Cardiac muscle cell (in vitro differentiated cells and primary cell): ENCODE measurements at regions not wholly inside any gene's neighbourhood (a gene's known extent, or its start where the extent isn't known, plus 50 kb on each side); places are given as distances from the start of the nearest gene placed in this dataset.
"Not testable (repeated sequence)": the region's sequence is repeated elsewhere in the genome, so short reads cannot be mapped to it uniquely, and the experiment has no call there.

Experiments
- DNase-seq, 2 donors: peaks; one replicate each; pipeline versions ENCODE4 v3.0.0 to v3.0.0-alpha.2; 2010 to 2017; ENCODE audit warnings: low read depth in 1 of 2, low spot score in 1 of 2
- H3K27ac ChIP-seq: fragments of 200-600 bp; sonication (generic); 2 replicates; pipeline ENCODE4 v1.5.1; 2016
- H3K27me3 ChIP-seq: fragments of 200-600 bp; sonication (generic); 2 replicates; pipeline ENCODE4 v1.6.0; 2016; ENCODE audit warnings: control low read depth
- H3K36me3 ChIP-seq: fragments of 200-600 bp; sonication (generic); 2 replicates; pipeline ENCODE4 v1.5.1; 2016; ENCODE audit warnings: control low read depth
- H3K4me1 ChIP-seq: fragments of 200-600 bp; sonication (generic); 2 replicates; pipeline ENCODE4 v1.8.1; 2017; ENCODE audit warnings: low read depth, mild to moderate bottlenecking, mixed run types
- H3K4me3 ChIP-seq: fragments of 200-600 bp; sonication (generic); 2 replicates; pipeline ENCODE4 v1.5.1; 2016; ENCODE audit warnings: mild to moderate bottlenecking
- H3K9me3 ChIP-seq: fragments of 200-600 bp; sonication (generic); 2 replicates; pipeline ENCODE4 v1.5.1; 2017; ENCODE audit warnings: low read depth, mild to moderate bottlenecking, control low read depth
- CTCF ChIP-seq: IDR thresholded peaks from 2 replicates; pipeline ENCODE4 v1.5.1; 2012; ENCODE audit warnings: low read depth, mild to moderate bottlenecking, low read length

- Histone ChIP-seq H3K4me3 (no peak overlapping the region), H3K27me3 (no peaks in the 10 kb centered on the region), H3K4me1 (no peaks in the 10 kb centered on the region), H3K9me3 (no peaks in the 10 kb centered on the region), H3K27ac (no peak overlapping the region), H3K36me3 (no peaks in the 10 kb centered on the region)
- no peak for DNase-seq
- no peak for TF ChIP-seq CTCF
Observed at GRCh38 chr2:190150413-190150812, 87.9 kb upstream of the MSTN start.

- Histone ChIP-seq H3K36me3 (no peaks in the 10 kb centered on the region), H3K4me1 (no peaks in the 10 kb centered on the region), H3K9me3 (no peaks in the 10 kb centered on the region), H3K27me3 (no peaks in the 10 kb centered on the region), H3K27ac (no peak overlapping the region), H3K4me3 (no peak overlapping the region)
- no peak for TF ChIP-seq CTCF
- no peak for DNase-seq
Observed at GRCh38 chr2:190149908-190150307, 87.4 kb upstream of the MSTN start.

- no peaks in the 10 kb centered on the region for H3K4me1 ChIP-seq
- H3K4me3 ChIP-seq, result no peak overlapping the region
- H3K27ac ChIP-seq, result no peak overlapping the region
- no peak for TF ChIP-seq CTCF
- H3K27me3 ChIP-seq, result no peaks in the 10 kb centered on the region
- no peak for DNase-seq
- H3K36me3 ChIP-seq, result no peaks in the 10 kb centered on the region
- no peaks in the 10 kb centered on the region for H3K9me3 ChIP-seq
Observed at GRCh38 chr2:190149200-190149599, 86.7 kb upstream of the MSTN start.

GRCh38 chr2:190146109-190146508, 83.6 kb upstream of the MSTN start:
- not testable (repeated sequence) for H3K36me3 ChIP-seq, H3K27ac ChIP-seq, H3K27me3 ChIP-seq, DNase-seq, H3K9me3 ChIP-seq, H3K4me1 ChIP-seq, H3K4me3 ChIP-seq

- H3K27ac ChIP-seq, H3K36me3 ChIP-seq, H3K9me3 ChIP-seq, H3K4me1 ChIP-seq, H3K4me3 ChIP-seq, DNase-seq, H3K27me3 ChIP-seq: not testable (repeated sequence)
Observed at GRCh38 chr2:190140474-190140873, 77.9 kb upstream of the MSTN start.

GRCh38 chr2:190139371-190139770, 76.8 kb upstream of the MSTN start:
- no peaks in the 10 kb centered on the region for H3K9me3 ChIP-seq
- no peak overlapping the region for H3K27ac ChIP-seq
- no peak for TF ChIP-seq CTCF
- no peak overlapping the region for H3K4me3 ChIP-seq
- DNase-seq, result no peak
- H3K4me1 ChIP-seq, result no peaks in the 10 kb centered on the region
- H3K27me3 ChIP-seq, result no peaks in the 10 kb centered on the region
- H3K36me3 ChIP-seq, result no peaks in the 10 kb centered on the region

GRCh38 chr2:190138032-190138431, 75.5 kb upstream of the MSTN start:
- H3K27ac ChIP-seq, result no peak overlapping the region
- no peaks in the 10 kb centered on the region for H3K9me3 ChIP-seq
- H3K27me3 ChIP-seq, result no peaks in the 10 kb centered on the region
- DNase-seq, result no peak
- no peaks in the 10 kb centered on the region for H3K4me1 ChIP-seq
- TF ChIP-seq CTCF, result no peak
- H3K4me3 ChIP-seq, result no peak overlapping the region
- no peaks in the 10 kb centered on the region for H3K36me3 ChIP-seq
